Activated T-helper 1 cell treated with anti-CD3 and anti-CD28 coated beads, Interleukin-2, amount 50 U/mL, for 16 hours (primary cell): ENCODE measurements at regions not wholly inside any gene's neighbourhood (a gene's known extent, or its start where the extent isn't known, plus 50 kb on each side); places are given as distances from the start of the nearest gene placed in this dataset.

Experiments
- DNase-seq, 2 donors: peaks; one replicate each; pipeline ENCODE4 v3.0.0-alpha.2; 2020; ENCODE audit warnings: low read depth in 1 of 2, low spot score in 1 of 2

DNA sequence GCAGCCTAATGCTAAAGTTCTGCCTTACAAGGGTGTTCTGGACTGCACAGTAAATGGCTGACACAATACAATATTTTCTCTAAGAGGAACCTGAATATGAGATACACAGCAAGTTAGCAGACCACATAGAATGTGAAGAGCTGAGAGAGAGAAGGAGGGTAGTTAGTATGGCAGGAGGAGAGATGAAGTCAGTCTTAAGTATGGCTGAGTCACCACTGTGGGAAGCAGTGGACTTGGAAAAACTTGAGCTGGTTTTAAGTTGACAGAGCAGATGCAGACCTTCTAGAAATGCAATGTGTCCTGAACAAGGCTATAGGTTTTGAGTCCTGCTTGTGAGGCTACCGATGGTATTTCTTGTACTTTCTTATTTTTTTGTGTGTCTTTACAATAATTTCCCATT lies 172.5 kb downstream of the SH2D1A start:
- no peak for DNase-seq

GRCh38 chrX:124524852-124525251 lies 178.5 kb downstream of the SH2D1A start:
- no peak for DNase-seq

GRCh38 chrX:124529786-124530185 lies 183.4 kb downstream of the SH2D1A start:
- DNase-seq = no peak

DNA sequence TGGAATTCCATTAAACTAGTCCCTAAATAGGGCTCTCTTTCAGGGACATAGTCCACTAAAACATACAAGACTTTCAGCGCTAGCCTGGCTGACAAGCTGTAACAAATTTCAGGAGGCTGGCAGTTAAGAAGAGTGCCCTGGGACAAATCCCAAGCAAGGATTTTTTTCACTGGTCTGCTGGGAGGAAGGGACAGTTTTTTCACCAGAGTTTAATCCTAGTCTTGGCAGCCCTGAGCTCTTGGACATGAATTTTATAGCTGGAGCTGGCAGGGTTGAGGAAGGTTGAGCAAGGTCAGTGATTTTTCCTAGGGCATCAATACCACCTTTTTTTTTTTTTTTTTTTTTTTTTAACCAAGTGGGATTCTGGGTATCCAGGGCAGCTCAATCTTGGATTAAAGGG lies 184.4 kb downstream of the SH2D1A start:
- no peak for DNase-seq

GRCh38 chrX:124534536-124534935 lies 188.2 kb downstream of the SH2D1A start:
- no peak for DNase-seq

DNA sequence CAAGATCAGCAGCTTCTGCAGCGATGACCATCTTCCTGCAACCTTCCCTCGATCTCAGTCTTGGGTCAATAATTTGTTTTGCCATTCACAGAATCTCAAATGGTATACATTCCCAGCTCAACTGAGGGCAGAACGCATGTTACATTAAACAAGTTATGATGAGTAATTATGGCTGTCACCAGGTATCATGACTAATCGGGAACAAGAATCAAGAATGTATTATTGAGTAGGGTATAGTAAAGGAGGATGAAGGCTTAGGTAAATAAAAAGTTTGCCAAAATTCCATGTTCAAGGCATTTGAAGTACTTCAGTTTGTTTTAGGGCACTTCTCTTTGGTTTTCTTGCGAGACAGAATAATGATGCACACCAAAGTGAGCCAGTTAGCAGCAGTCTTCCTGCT lies 194.1 kb downstream of the SH2D1A start:
- no peak for DNase-seq

GRCh38 chrX:124548571-124548970 lies 202.2 kb downstream of the SH2D1A start:
- no peak for DNase-seq

DNA sequence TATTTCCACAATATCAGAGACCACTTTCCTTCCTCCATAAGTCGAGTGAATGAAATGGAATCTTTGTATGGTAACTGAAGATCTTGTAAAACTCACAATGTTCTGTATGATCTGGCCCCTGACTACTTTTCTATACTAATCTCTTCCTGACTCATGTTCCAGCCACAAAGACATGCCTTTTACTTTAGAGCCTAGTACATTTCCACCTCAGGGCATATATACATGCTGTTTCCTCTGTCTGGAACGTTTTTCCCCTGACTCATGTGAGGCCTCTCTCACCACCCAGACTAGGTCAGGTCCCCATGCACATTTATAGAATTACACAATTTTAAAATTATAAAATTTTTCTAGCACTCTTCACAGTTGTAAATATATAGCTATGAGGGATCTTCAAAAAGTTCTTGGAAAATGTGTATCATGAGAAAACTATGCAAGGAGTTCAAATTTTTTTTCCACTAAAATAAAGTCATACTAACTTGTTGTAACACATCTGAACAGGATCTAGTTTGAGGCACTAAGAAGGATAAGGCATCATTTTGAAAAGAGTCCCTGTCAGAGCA lies 208.8 kb downstream of the SH2D1A start:
- DNase-seq = no peak

DNA sequence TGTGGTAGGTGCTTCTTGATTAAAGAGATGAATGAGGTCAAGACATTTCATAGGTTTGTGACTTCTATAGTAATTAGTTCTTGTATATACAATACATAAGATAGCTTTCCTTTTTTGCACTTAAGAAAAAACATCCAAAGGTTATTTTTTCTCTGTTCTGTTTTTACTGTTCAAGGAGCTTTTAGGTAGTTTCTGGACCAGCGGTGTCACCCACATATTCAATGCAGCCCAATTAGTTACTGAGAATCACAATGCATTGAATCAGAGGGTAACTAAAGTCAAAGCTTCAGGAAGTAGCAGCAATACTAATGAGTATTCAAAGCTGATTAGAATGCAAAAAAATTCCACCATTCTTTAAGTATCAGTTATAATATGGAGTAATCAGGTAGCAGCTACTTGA lies 211.6 kb downstream of the SH2D1A start:
- no peak for DNase-seq

DNA sequence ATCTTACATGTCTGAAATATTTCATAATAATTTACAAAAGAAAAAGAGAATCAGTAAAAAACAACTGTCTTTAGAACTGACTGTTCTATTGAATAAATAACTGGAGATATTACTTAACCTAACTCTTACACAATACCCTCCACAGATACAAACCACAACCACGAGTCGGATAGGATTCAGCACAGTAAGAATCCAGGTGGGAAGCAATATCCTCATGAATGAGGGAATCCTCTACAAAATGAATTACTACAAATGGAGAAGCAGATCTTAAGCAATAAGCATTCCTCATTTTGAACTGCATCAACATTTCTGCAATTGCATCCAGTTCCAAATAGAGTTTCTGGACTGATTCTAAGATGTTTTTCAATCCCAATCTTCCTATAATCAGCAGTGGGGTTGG lies 227.1 kb downstream of the SH2D1A start:
- DNase-seq = no peak

DNA sequence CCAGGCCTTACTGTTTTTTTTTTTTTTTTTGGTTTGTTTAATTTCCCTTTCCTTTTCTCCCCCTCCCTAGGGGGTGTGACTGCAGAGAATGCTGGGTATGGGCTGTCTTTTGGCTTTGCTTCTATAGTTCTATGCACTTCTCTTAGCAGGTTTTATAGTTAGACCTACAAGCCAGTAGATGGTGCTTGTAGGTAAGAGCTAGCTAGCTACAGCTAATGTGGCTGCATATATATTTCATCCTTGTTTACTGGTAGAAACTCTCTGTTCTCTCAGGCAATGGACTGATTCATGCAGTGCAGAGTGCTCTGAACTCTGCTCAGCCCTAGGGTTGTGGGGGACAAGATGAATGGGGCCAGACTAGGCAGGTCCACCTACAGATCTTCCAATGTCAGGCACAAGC lies 246.4 kb downstream of the SH2D1A start:
- no peak for DNase-seq

- DNase-seq = no peak
Measured at GRCh38 chrX:124594017-124594651, 247.8 kb downstream of the SH2D1A start.

DNA sequence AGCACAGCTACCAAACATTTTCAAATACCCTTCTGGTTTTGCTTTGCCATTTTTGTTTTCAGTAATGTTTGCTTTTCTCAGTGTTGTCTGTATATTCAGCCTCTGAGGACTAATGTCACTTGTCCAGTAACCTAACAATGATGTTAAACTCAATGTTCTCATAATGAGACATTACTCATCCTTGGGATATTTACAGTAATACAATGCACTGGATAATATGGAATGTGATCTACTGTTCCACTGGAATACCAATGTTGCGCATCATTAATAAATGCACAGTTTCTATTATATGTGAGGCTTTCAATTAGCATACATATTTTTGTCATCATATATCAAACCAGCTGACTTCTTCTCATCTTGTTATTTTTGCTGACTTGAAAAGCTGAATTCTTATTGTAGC lies 259.1 kb downstream of the SH2D1A start:
- no peak for DNase-seq

GRCh38 chrX:124606724-124607123 lies 260.4 kb downstream of the SH2D1A start:
- no peak for DNase-seq

DNA sequence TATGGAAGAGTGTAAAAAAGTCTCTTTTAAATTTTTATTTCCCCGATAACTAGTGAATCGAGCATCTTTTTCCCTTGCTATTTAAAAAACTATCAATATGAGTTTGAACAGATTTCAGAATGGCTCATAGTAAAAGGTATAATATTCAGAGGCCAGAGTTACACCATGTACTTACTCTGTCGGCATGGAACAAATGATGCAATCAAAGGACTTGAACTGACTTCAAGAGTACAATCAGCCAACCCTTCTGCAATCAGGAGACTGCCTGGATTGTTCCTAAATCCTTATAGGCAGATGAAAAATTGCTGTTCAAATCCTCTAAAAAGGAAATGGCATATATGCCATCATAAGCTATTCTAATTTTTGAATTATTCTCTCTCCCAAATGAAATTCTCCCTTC lies 273.3 kb downstream of the SH2D1A start:
- no peak for DNase-seq

GRCh38 chrX:124634363-124634762 lies 288.0 kb downstream of the SH2D1A start:
- DNase-seq = no peak

DNA sequence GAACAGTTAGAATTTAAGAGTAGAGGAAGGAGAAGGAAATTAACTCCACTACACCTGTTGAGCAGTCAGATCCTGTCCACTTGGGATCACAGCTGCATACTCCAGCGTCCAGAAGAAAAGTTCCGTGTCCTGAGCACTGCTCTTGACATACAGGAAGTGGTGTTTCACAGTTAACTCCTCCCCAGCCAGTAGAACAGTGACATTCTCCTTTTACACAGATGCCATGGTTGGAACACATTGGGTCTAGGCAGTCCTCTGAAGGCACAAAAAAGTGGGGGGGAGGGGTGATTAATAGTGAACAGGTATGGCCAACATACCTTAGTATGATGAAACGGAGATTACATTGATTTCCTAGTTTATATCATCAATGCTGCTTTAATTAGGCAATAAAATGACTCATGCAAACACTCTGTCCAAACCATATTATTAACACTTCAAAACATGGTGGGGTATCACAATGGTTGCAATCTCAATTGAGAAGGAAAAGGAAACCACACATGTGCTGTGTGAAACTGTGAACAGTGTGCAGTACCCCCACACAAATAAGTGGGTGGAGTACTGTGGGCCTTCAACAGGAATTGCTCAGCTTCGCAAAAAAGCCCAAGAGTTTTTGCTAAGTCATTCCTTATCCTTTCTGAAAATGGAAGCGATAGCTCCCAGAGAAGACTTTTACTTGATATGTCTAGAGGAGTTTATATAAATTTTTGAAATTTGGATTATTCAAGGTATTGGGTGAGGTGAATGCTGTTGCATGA lies 295.6 kb downstream of the SH2D1A start:
- DNase-seq = no peak

GRCh38 chrX:124646403-124646802 lies 300.0 kb downstream of the SH2D1A start:
- DNase-seq = no peak

DNA sequence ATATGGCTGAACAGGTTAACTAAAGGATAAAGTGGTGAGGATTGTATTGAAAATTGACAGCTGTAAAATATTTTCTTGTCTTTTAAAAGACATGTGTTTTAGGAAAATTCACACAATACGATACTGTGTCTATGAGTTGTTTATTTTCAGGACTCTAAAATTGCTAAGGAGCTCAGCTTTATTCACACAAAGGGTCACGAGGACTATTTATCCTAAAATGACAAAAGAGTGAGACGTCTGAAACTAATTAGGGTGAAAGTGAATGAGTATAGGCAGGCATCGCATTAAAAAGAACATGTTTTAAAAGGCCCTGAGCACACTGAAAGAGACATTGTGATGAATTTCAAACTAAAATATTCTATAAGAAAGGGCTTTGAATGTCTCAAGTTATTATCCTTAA lies 304.7 kb downstream of the SH2D1A start:
- DNase-seq = no peak

- DNase-seq = no peak
Measured at GRCh38 chrX:124665621-124666400, 319.4 kb downstream of the SH2D1A start.

GRCh38 chrX:124679199-124679598 lies 332.8 kb downstream of the SH2D1A start:
- no peak for DNase-seq

- no peak for DNase-seq
Measured at GRCh38 chrX:124680287-124680686, 333.9 kb downstream of the SH2D1A start.
